ACC112 (cell line): ENCODE measurements at regions not wholly inside any gene's neighbourhood (a gene's known extent, or its start where the extent isn't known, plus 50 kb on each side); places are given as distances from the start of the nearest gene placed in this dataset.

Experiments used
- H2AFZ ChIP-seq: fragments of 200-600 bp; sonication (generic); one replicate; pipeline ENCODE4 v1.6.0; 2017; ENCODE audit warnings: antibody characterized with exemption, low read length; ENCODE audit not compliant: unreplicated experiment
- H3K27ac ChIP-seq: fragments of 200-600 bp; sonication (generic); 2 replicates; pipeline ENCODE4 v1.5.1; 2014; ENCODE audit warnings: low read depth, mild to moderate bottlenecking, antibody characterized with exemption, low read length, moderate library complexity
- H3K27me3 ChIP-seq: fragments of 200-600 bp; sonication (generic); 2 replicates; pipeline ENCODE4 v1.6.1; 2014; ENCODE audit warnings: mild to moderate bottlenecking, antibody characterized with exemption, low read length, moderate library complexity, mixed read lengths; ENCODE audit not compliant: insufficient read depth
- H3K36me3 ChIP-seq: fragments of 200-600 bp; sonication (generic); 2 replicates; pipeline ENCODE4 v1.6.1; 2016; ENCODE audit warnings: mild to moderate bottlenecking, antibody characterized with exemption, low read length, moderate library complexity, mixed read lengths; ENCODE audit not compliant: insufficient read depth
- H3K4me1 ChIP-seq: fragments of 200-600 bp; sonication (generic); one replicate; pipeline ENCODE4 v1.6.1; 2016; ENCODE audit warnings: low read length, mixed read lengths; ENCODE audit not compliant: insufficient read depth, unreplicated experiment, control insufficient read depth
- H3K4me3 ChIP-seq: fragments of 200-600 bp; sonication (generic); 2 replicates; pipeline ENCODE4 v1.5.1; 2014; ENCODE audit warnings: mild to moderate bottlenecking, low read depth, low read length
- H3K79me2 ChIP-seq: fragments of 200-600 bp; sonication (generic); one replicate; pipeline ENCODE4 v1.6.0; 2016; ENCODE audit warnings: low read length; ENCODE audit not compliant: control insufficient read depth, unreplicated experiment, insufficient read depth

DNA sequence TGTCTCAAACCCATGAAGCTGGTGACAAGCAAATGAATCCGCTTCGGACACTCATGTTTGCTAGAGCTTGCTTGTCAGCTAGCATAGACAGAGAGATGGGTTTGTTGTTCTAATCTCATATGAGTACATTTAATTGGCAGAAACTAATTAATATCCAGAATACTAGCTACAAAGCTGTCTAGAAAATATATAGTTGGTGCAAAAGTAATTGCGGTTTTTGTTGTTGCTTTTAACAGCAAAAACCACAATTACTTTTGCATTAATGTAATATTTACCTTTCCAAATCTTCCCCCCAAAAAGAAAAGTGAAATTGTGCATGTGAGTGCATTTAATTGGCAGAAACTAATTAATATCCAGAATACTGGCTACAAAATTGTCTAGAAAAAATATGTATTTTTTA, 1115.2 kb downstream of the TDRD15 start:
- no peaks in the 10 kb centered on the region for H3K36me3 ChIP-seq
- H3K27me3 ChIP-seq, result no peaks in the 10 kb centered on the region
- no peaks in the 10 kb centered on the region for H3K79me2 ChIP-seq
- no peak overlapping the region for H3K27ac ChIP-seq
- H3K4me1 ChIP-seq, result no peaks in the 10 kb centered on the region
- H2AFZ ChIP-seq, result no peak overlapping the region
- no peak overlapping the region for H3K4me3 ChIP-seq

- Histone ChIP-seq H3K27me3 (no peaks in the 10 kb centered on the region), H3K36me3 (no peaks in the 10 kb centered on the region), H3K4me1 (no peaks in the 10 kb centered on the region), H3K4me3 (no peak overlapping the region), H3K27ac (no peak overlapping the region), H3K79me2 (no peaks in the 10 kb centered on the region), H2AFZ (no peak overlapping the region)
Observed at GRCh38 chr2:22247466-22247865, 1123.7 kb downstream of the TDRD15 start.

GRCh38 chr2:22248851-22249250, 1125.1 kb downstream of the TDRD15 start:
- Histone ChIP-seq H3K4me1 (no peaks in the 10 kb centered on the region), H2AFZ (no peak overlapping the region), H3K27me3 (no peaks in the 10 kb centered on the region)

DNA sequence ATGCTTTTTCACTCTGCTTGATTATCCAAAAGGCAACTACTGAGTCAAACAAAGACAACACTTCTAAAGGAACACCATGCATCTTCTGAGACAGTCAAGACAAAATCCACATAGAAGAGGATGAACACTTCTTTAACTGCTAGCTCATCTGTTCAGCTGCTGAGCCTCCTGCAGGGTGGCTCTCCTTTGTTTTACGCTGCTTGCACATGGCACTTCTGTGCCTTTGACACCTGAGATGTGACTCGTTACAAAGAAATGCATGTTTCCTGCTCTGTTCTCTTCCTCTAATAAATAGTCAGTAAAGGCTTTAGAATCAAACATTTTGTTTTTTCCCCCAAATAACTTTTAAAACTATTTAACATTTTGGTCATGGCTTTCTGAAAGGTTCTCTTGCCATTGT, 1129.4 kb downstream of the TDRD15 start:
- Histone ChIP-seq H3K27ac (no peak overlapping the region), H3K27me3 (no peaks in the 10 kb centered on the region), H3K79me2 (no peaks in the 10 kb centered on the region), H3K4me1 (no peaks in the 10 kb centered on the region), H3K36me3 (no peaks in the 10 kb centered on the region), H3K4me3 (no peak overlapping the region), H2AFZ (no peak overlapping the region)

More at GRCh38 chr2:22248851-22249250, 1125.1 kb downstream of the TDRD15 start:
- Histone ChIP-seq H3K27ac (no peak overlapping the region), H3K4me3 (no peak overlapping the region), H3K79me2 (no peaks in the 10 kb centered on the region), H3K36me3 (no peaks in the 10 kb centered on the region)

- Histone ChIP-seq H3K36me3 (no peaks in the 10 kb centered on the region), H2AFZ (no peak overlapping the region), H3K4me3 (no peak overlapping the region), H3K27me3 (no peaks in the 10 kb centered on the region), H3K4me1 (no peaks in the 10 kb centered on the region), H3K79me2 (no peaks in the 10 kb centered on the region), H3K27ac (no peak overlapping the region)
Observed at GRCh38 chr2:22261165-22261564, 1123.8 kb upstream of the KLHL29 start.

- Histone ChIP-seq H3K27me3 (no peaks in the 10 kb centered on the region), H3K27ac (no peak overlapping the region), H3K79me2 (no peaks in the 10 kb centered on the region), H3K4me3 (no peak overlapping the region), H3K4me1 (no peaks in the 10 kb centered on the region), H3K36me3 (no peaks in the 10 kb centered on the region), H2AFZ (no peak overlapping the region)
Observed at GRCh38 chr2:22270341-22270740, 1114.6 kb upstream of the KLHL29 start.

DNA sequence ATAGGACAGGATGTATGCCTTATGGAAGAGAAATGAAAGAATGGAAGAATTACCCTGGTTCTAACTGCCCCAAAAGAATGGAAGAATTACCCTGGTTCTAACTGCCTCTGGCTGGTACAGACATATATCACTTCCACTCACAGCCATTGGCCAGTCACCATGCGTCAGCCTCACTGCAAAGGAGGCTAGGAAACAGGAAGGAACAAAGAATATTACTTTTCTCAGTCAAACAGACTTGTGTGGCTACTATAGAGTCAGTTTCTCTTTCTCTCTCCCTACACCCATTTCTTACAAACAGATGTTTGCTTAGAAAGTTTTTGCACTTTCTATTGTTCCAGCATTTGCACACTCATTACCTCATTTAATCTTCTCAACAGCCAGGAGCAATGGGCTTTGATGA, 1111.1 kb upstream of the KLHL29 start:
- Histone ChIP-seq H3K4me3 (no peak overlapping the region), H3K27ac (no peak overlapping the region), H3K27me3 (no peaks in the 10 kb centered on the region), H3K36me3 (no peaks in the 10 kb centered on the region), H3K4me1 (no peaks in the 10 kb centered on the region), H3K79me2 (no peaks in the 10 kb centered on the region), H2AFZ (no peak overlapping the region)

- no peaks in the 10 kb centered on the region for H3K79me2 ChIP-seq
- H3K4me3 ChIP-seq, result no peak overlapping the region
- no peaks in the 10 kb centered on the region for H3K4me1 ChIP-seq
- no peaks in the 10 kb centered on the region for H3K36me3 ChIP-seq
- no peak overlapping the region for H2AFZ ChIP-seq
- no peaks in the 10 kb centered on the region for H3K27me3 ChIP-seq
- no peak overlapping the region for H3K27ac ChIP-seq
Observed at GRCh38 chr2:22274661-22275060, 1110.3 kb upstream of the KLHL29 start.

DNA sequence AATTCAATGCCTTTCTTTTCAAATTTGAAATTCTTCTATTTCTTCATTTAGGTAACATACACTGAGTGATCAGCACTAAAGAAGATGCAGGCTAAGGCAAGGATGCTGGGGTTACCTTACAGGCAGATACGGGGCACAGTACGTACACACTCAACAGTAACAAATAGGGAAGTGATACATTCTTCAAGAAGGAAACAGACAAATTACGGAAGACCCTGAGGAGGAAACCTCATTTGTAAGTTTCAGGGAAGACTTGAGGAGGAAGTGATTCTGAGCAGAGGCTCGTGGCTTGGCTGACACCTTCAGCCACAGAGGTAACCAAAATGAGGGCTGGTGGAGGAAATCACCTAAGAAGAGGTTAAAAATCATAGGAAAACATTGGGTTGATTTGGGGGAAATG, 1108.3 kb upstream of the KLHL29 start:
- Histone ChIP-seq H3K4me3 (no peak overlapping the region), H3K27ac (no peak overlapping the region)

DNA sequence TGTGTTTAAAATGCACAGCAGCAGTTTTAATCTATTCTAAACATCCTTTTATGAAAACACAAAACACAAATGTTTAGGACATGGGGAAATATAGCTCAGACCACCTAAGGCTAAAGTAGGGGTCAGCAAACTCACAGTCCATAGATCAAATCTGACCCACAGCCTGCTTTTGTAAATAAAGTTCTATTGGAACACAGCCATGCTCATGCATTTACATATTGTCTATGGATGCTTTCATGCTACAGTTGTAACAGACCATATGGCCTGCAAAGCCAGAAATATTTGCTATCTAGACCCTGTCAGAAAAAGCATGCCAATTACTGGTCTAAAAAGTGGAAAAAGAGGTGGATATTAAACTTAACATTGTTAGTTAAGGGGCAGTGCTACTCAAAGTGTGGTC, 1105.4 kb upstream of the KLHL29 start:
- Histone ChIP-seq H3K27ac (no peak overlapping the region), H3K4me1 (no peaks in the 10 kb centered on the region)

More for the DNA sequence above, 1108.3 kb upstream of the KLHL29 start:
- Histone ChIP-seq H3K4me1 (no peaks in the 10 kb centered on the region), H3K79me2 (no peaks in the 10 kb centered on the region), H2AFZ (no peak overlapping the region), H3K27me3 (no peaks in the 10 kb centered on the region), H3K36me3 (no peaks in the 10 kb centered on the region)

GRCh38 chr2:22281033-22281432, 1103.9 kb upstream of the KLHL29 start:
- no peaks in the 10 kb centered on the region for H3K27me3 ChIP-seq
- no peak overlapping the region for H2AFZ ChIP-seq
- no peak overlapping the region for H3K27ac ChIP-seq
- no peaks in the 10 kb centered on the region for H3K79me2 ChIP-seq
- H3K36me3 ChIP-seq, result no peaks in the 10 kb centered on the region
- H3K4me3 ChIP-seq, result no peak overlapping the region
- H3K4me1 ChIP-seq, result no peaks in the 10 kb centered on the region

More for the DNA sequence above, 1105.4 kb upstream of the KLHL29 start:
- Histone ChIP-seq H3K79me2 (no peaks in the 10 kb centered on the region), H3K36me3 (no peaks in the 10 kb centered on the region), H3K4me3 (no peak overlapping the region), H3K27me3 (no peaks in the 10 kb centered on the region), H2AFZ (no peak overlapping the region)
